ENCODE measurements at regions not wholly inside any gene's neighbourhood (a gene's known extent, or its start where the extent isn't known, plus 50 kb on each side); places are given as distances from the start of the nearest gene placed in this dataset.

DNA sequence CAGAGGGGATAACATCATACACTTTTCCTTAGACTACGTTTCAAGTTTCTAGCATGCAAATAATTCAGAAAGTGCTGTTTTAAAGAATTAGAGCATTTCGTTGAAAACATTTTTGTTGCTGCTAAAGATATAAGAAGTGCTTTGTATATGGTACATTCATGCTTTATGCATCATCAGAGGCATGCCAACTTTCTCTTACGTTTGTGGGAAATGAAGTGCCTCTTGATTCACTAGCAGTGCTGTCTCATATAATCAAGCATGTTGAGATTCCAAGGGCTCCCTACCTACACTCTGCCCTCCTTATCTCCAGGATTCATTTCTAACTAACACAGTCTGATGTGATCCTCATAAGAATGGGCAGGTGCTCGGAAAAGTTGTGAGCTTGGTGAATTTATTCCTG is 748.6 kb upstream of the DDX18 start:
- TF ChIP-seq, protein P1, sequence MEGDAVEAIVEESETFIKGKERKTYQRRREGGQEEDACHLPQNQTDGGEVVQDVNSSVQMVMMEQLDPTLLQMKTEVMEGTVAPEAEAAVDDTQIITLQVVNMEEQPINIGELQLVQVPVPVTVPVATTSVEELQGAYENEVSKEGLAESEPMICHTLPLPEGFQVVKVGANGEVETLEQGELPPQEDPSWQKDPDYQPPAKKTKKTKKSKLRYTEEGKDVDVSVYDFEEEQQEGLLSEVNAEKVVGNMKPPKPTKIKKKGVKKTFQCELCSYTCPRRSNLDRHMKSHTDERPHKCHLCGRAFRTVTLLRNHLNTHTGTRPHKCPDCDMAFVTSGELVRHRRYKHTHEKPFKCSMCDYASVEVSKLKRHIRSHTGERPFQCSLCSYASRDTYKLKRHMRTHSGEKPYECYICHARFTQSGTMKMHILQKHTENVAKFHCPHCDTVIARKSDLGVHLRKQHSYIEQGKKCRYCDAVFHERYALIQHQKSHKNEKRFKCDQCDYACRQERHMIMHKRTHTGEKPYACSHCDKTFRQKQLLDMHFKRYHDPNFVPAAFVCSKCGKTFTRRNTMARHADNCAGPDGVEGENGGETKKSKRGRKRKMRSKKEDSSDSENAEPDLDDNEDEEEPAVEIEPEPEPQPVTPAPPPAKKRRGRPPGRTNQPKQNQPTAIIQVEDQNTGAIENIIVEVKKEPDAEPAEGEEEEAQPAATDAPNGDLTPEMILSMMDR (IDR thresholded peaks at IDR 0.05; ENCODE audit: insufficient read depth, low read depth, low read length) = no peak
- TF ChIP-seq EZH2 (IDR thresholded peaks at IDR 0.05; ENCODE audit: insufficient read depth, low read length) = no peak
